Panc1 (cell line): ENCODE measurements at regions not wholly inside any gene's neighbourhood (a gene's known extent, or its start where the extent isn't known, plus 50 kb on each side); places are given as distances from the start of the nearest gene placed in this dataset.

ENCODE experiments used
- ATAC-seq: fragments of 200-7000 bp; cut with Tn5 transposase; 2 replicates; pipeline ENCODE4 v1.9.1; 2020; ENCODE audit warnings: mild to moderate bottlenecking, moderate library complexity
- BruUV-seq: library from RNA; stranded (reverse); fragments of 400-500 nt; replicated peaks from 2 replicates; lab custom pipeline; 2021; lab: Mats Ljungman, UMichigan
- CTCF ChIA-PET: fragments of 300-600 bp; sonication (Branson Sonifier 250); formaldehyde crosslinking; loops from one replicate; lab custom pipeline; 2022; ENCODE audit warnings: antibody characterized with exemption; lab: Charles Lee
- POLR2A ChIA-PET: fragments of 300-600 bp; sonication (Branson Sonifier 250); formaldehyde crosslinking; loops from one replicate; lab custom pipeline; 2022; ENCODE audit warnings: antibody characterized with exemption; lab: Charles Lee
- DNase-seq: peaks from one replicate; pipeline ENCODE4 v3.0.0-alpha.2; 2010; ENCODE audit warnings: low read depth, low spot score
- H3K27ac ChIP-seq: 2 replicates; pipeline ENCODE4 v1.5.1; 2011; ENCODE audit warnings: mild to moderate bottlenecking, low read length, inconsistent platforms
- H3K27me3 ChIP-seq: fragments of 200-500 bp; sonication (Bioruptor generic); 2 replicates; pipeline ENCODE4 v1.6.0; 2014; ENCODE audit warnings: low read length, inconsistent platforms; ENCODE audit not compliant: control insufficient read depth, insufficient read depth
- H3K36me3 ChIP-seq: fragments of 200-500 bp; sonication (Bioruptor generic); 2 replicates; pipeline ENCODE4 v1.5.1; 2014; ENCODE audit warnings: inconsistent platforms, mild to moderate bottlenecking, low read length, moderate library complexity; ENCODE audit not compliant: control insufficient read depth, insufficient read depth
- H3K4me1 ChIP-seq: 2 replicates; pipeline ENCODE4 v1.5.1; 2011; ENCODE audit warnings: inconsistent platforms, mild to moderate bottlenecking, low read length, moderate library complexity; ENCODE audit not compliant: control insufficient read depth, insufficient read depth
- H3K4me3 ChIP-seq, 2 experiments: 2 replicates each; pipeline ENCODE4 v1.5.1; 2011 to 2012; ENCODE audit warnings: low read depth in 2 of 2, low read length in 2 of 2, mild to moderate bottlenecking in 2 of 2, inconsistent platforms in 1 of 2, moderate library complexity in 1 of 2
- H3K9me3 ChIP-seq: fragments of 200-500 bp; sonication (Bioruptor generic); 2 replicates; pipeline ENCODE4 v1.5.1; 2014; ENCODE audit warnings: low read depth, mild to moderate bottlenecking, inconsistent platforms, low read length, moderate library complexity; ENCODE audit not compliant: control insufficient read depth, insufficient read depth
- POLR2AphosphoS5 ChIP-seq: IDR thresholded peaks from 2 replicates; pipeline ENCODE4 v1.6.1; 2012; ENCODE audit warnings: mild to moderate bottlenecking, low read depth, low read length, moderate library complexity
- SIN3A ChIP-seq: IDR thresholded peaks from 2 replicates; pipeline ENCODE4 v1.6.1; 2012; ENCODE audit warnings: low read depth, mild to moderate bottlenecking, low read length, moderate library complexity, borderline replicate concordance; ENCODE audit not compliant: insufficient read depth
- TCF7L2 ChIP-seq: IDR thresholded peaks from 2 replicates; pipeline ENCODE4 v1.6.1; 2011; ENCODE audit warnings: mild to moderate bottlenecking, low read depth, low read length, inconsistent platforms
- in situ Hi-C: cut with HindIII; loops from 2 replicates; pipeline ENCODE4 v1.10.0; 2016; ENCODE audit warnings: low sequenced_read_pairs, low pct_unique_long_range_greater_than_20kb
- intact Hi-C: fragments of 100-400 bp; cut with micrococcal nuclease; formaldehyde crosslinking; loops from one replicate; pipeline ENCODE4 v1.10.0; 2022; ENCODE audit not compliant: unreplicated experiment
- TF ChIP-seq, protein P1 (sequence below), 2 experiments: IDR thresholded peaks; 2 replicates each; pipeline ENCODE4 v1.6.1; 2011 to 2012; ENCODE audit warnings: low read depth in 2 of 2, control low read depth in 1 of 2, low read length in 1 of 2, mild to moderate bottlenecking in 1 of 2, moderate library complexity in 1 of 2; ENCODE audit not compliant: insufficient read depth in 1 of 2
- TF ChIP-seq, protein P2 (sequence below): fragments of 450-650 bp; IDR thresholded peaks from 2 replicates; pipeline ENCODE4 v1.5.1; 2017; ENCODE audit warnings: mild to moderate bottlenecking

DNA sequence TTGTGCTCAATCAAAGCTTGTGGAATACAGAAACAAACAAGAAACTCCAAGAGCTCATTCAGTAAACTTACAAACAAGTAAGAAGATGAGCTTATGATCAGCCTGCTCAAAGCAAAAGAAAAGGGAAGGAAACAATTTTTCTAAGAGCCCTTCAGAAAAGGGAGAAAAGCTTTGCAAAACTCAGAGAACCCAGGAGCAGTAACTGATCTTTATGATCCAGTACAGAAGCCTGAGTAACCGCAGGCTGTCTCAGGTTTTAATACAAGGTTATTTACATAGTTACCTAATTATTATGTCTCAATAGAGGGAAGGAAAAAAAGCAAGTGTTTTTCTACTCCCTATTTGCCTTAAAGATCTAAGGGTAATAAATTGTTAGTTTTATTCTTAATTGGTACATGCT, 226.5 kb downstream of the MAFB start:
- H3K9me3 ChIP-seq: no peaks in the 10 kb centered on the region
- TF ChIP-seq TCF7L2 (no peak), SIN3A (no peak), POLR2AphosphoS5 (no peak)
- TF ChIP-seq, protein P1, sequence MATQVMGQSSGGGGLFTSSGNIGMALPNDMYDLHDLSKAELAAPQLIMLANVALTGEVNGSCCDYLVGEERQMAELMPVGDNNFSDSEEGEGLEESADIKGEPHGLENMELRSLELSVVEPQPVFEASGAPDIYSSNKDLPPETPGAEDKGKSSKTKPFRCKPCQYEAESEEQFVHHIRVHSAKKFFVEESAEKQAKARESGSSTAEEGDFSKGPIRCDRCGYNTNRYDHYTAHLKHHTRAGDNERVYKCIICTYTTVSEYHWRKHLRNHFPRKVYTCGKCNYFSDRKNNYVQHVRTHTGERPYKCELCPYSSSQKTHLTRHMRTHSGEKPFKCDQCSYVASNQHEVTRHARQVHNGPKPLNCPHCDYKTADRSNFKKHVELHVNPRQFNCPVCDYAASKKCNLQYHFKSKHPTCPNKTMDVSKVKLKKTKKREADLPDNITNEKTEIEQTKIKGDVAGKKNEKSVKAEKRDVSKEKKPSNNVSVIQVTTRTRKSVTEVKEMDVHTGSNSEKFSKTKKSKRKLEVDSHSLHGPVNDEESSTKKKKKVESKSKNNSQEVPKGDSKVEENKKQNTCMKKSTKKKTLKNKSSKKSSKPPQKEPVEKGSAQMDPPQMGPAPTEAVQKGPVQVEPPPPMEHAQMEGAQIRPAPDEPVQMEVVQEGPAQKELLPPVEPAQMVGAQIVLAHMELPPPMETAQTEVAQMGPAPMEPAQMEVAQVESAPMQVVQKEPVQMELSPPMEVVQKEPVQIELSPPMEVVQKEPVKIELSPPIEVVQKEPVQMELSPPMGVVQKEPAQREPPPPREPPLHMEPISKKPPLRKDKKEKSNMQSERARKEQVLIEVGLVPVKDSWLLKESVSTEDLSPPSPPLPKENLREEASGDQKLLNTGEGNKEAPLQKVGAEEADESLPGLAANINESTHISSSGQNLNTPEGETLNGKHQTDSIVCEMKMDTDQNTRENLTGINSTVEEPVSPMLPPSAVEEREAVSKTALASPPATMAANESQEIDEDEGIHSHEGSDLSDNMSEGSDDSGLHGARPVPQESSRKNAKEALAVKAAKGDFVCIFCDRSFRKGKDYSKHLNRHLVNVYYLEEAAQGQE (IDR thresholded peaks at IDR 0.05; ENCODE audit: insufficient read depth in 1 of 2, low read depth in 2 of 2, low read length in 1 of 2): no peak
- TF ChIP-seq, protein P2, sequence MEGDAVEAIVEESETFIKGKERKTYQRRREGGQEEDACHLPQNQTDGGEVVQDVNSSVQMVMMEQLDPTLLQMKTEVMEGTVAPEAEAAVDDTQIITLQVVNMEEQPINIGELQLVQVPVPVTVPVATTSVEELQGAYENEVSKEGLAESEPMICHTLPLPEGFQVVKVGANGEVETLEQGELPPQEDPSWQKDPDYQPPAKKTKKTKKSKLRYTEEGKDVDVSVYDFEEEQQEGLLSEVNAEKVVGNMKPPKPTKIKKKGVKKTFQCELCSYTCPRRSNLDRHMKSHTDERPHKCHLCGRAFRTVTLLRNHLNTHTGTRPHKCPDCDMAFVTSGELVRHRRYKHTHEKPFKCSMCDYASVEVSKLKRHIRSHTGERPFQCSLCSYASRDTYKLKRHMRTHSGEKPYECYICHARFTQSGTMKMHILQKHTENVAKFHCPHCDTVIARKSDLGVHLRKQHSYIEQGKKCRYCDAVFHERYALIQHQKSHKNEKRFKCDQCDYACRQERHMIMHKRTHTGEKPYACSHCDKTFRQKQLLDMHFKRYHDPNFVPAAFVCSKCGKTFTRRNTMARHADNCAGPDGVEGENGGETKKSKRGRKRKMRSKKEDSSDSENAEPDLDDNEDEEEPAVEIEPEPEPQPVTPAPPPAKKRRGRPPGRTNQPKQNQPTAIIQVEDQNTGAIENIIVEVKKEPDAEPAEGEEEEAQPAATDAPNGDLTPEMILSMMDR: no peak
- no peaks in the 10 kb centered on the region for H3K4me1 ChIP-seq
- CTCF ChIA-PET: no interaction called here
- H3K27ac ChIP-seq: no peak overlapping the region
- no peak for ATAC-seq
- intact Hi-C loops (no loop called here), in situ Hi-C loops (no loop called here)
- H3K36me3 ChIP-seq: no peaks in the 10 kb centered on the region
- no TSS peak for BruUV-seq
- H3K27me3 ChIP-seq: no peaks in the 10 kb centered on the region
- POLR2A ChIA-PET: no interaction called here
- no peak overlapping the region for H3K4me3 ChIP-seq
- DNase-seq: no peak

DNA sequence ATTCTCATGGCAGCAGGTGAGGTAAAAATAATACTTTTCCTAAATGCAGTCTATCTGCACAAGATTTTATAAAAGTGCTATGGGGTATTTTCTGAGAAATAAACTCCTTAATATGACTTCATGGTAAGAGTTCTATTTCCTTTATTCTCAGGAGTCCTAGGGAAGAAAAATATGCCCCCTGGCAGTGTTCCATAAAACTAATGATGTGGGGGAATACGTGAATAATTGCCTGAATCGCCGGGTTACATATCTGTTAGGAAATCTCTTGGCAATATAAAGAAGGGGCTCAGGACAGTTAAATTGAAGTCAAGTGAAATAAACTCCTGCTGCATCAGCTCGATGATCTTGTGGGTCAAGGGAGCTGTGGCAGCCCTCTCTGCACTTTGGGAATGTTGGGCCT, 229.7 kb downstream of the MAFB start:
- no peak overlapping the region for H3K4me3 ChIP-seq
- intact Hi-C loops (no loop called here), in situ Hi-C loops (no loop called here)
- no peaks in the 10 kb centered on the region for H3K4me1 ChIP-seq
- no peaks in the 10 kb centered on the region for H3K27me3 ChIP-seq
- TF ChIP-seq, protein P2: no peak
- H3K27ac ChIP-seq: no peak overlapping the region
- BruUV-seq: no TSS peak
- ATAC-seq: no peak
- H3K36me3 ChIP-seq: no peaks in the 10 kb centered on the region
- H3K9me3 ChIP-seq: no peaks in the 10 kb centered on the region
- CTCF ChIA-PET: no interaction called here
- POLR2A ChIA-PET: no interaction called here
- DNase-seq: no peak

DNA sequence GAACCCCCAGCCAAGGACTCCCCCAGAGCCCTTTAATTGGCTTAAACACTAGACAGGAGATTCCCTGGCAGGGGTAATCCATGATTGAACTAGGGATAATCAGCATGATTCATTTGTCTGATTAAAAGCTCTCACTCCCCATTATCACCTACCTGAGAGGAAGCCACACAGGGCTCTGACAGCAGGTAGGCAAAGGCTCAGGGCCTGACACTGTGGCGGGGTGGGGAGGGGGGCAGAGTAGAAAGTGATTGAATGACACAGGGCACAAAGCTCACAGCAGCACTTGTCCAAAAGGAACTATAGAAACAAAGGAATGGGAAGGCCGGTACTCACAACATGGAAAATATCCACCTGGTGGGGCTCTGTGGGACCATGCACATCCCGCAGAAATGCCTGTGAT, 231.6 kb downstream of the MAFB start:
- ChIA-PET CTCF (no interaction called here), POLR2A (no interaction called here)
- Histone ChIP-seq H3K27ac (no peak overlapping the region), H3K4me3 (no peak overlapping the region), H3K4me1 (no peaks in the 10 kb centered on the region), H3K27me3 (no peaks in the 10 kb centered on the region), H3K36me3 (no peaks in the 10 kb centered on the region), H3K9me3 (no peaks in the 10 kb centered on the region)
- BruUV-seq: no TSS peak
- in situ Hi-C loops (no loop called here), intact Hi-C loops (no loop called here)
- ATAC-seq (no peak), DNase-seq (no peak)
- TF ChIP-seq, protein P1 (IDR thresholded peaks at IDR 0.05; ENCODE audit: insufficient read depth in 1 of 2, low read depth in 2 of 2, low read length in 1 of 2): no peak
- TF ChIP-seq SIN3A (no peak), TCF7L2 (no peak), POLR2AphosphoS5 (no peak)
- TF ChIP-seq, protein P2: no peak
